Left ventricle myocardium superior (tissue), 1 donor: ENCODE measurements at regions not wholly inside any gene's neighbourhood (a gene's known extent, or its start where the extent isn't known, plus 50 kb on each side); places are given as distances from the start of the nearest gene placed in this dataset.
"Not testable (repeated sequence)": the region's sequence is repeated elsewhere in the genome, so short reads cannot be mapped to it uniquely, and the experiment has no call there.

Experiments
- ATAC-seq: fragments of 200-7000 bp; cut with Tn5 transposase; one replicate; pipeline ENCODE4 v1.9.1; 2020; ENCODE audit warnings: mild to moderate bottlenecking, moderate library complexity
- DNase-seq: peaks from one replicate; pipeline ENCODE4 v3.0.0-alpha.2; 2020
- intact Hi-C: fragments of 100-400 bp; cut with micrococcal nuclease; formaldehyde crosslinking; loops from one replicate; pipeline ENCODE4 v1.11.0; 2022
- donor health status: DM: no; HTN: yes; CAD: no; lungs with severe emphysema.

- intact Hi-C loops, result no loop called here
- no peak for ATAC-seq
- DNase-seq, result no peak
Measured at GRCh38 chr13:73336773-73337172, 278.0 kb downstream of the KLF5 start.

- intact Hi-C loops, result no loop called here
- DNase-seq (no peak), ATAC-seq (no peak)
Measured at GRCh38 chr13:73335944-73336343, 277.1 kb downstream of the KLF5 start.

GRCh38 chr13:73335210-73335609 is 276.4 kb downstream of the KLF5 start:
- no peak for ATAC-seq
- intact Hi-C loops, result no loop called here
- no peak for DNase-seq

- ATAC-seq (no peak), DNase-seq (no peak)
- intact Hi-C loops, result no loop called here
Measured at GRCh38 chr13:73334445-73334844, 275.6 kb downstream of the KLF5 start.

GRCh38 chr13:73331556-73331955 is 272.8 kb downstream of the KLF5 start:
- ATAC-seq (no peak), DNase-seq (no peak)
- intact Hi-C loops, result no loop called here

GRCh38 chr13:73329355-73329754 is 270.6 kb downstream of the KLF5 start:
- no peak for ATAC-seq

GRCh38 chr13:73327579-73327978 is 268.8 kb downstream of the KLF5 start:
- ATAC-seq (no peak), DNase-seq (no peak)
- intact Hi-C loops, result no loop called here

More at GRCh38 chr13:73329355-73329754, 270.6 kb downstream of the KLF5 start:
- no peak for DNase-seq
- intact Hi-C loops, result no loop called here

GRCh38 chr13:73325723-73326558 is 267.1 kb downstream of the KLF5 start:
- intact Hi-C loops, result no loop called here
- no peak for DNase-seq
- no peak for ATAC-seq

- intact Hi-C loops, result no loop called here
- no peak for DNase-seq
- ATAC-seq, result no peak
Measured at GRCh38 chr13:73324842-73325722, 266.3 kb downstream of the KLF5 start.

- no peak for DNase-seq
Measured at GRCh38 chr13:73323615-73324014, 264.8 kb downstream of the KLF5 start.

GRCh38 chr13:73321043-73321442 is 262.2 kb downstream of the KLF5 start:
- intact Hi-C loops, result no loop called here
- no peak for DNase-seq
- no peak for ATAC-seq

More at GRCh38 chr13:73323615-73324014, 264.8 kb downstream of the KLF5 start:
- intact Hi-C loops, result no loop called here
- ATAC-seq, result no peak

GRCh38 chr13:73317140-73317539 is 258.3 kb downstream of the KLF5 start:
- intact Hi-C loops, result no loop called here
- ATAC-seq (no peak), DNase-seq (no peak)

- ATAC-seq, result no peak
- no peak for DNase-seq
Measured at GRCh38 chr13:73310366-73310765, 251.6 kb downstream of the KLF5 start.

GRCh38 chr13:73307481-73307880 is 248.7 kb downstream of the KLF5 start:
- ATAC-seq (no peak), DNase-seq (no peak)
- intact Hi-C loops, result no loop called here

More at GRCh38 chr13:73310366-73310765, 251.6 kb downstream of the KLF5 start:
- intact Hi-C loops, result no loop called here

- ATAC-seq, result no peak
- intact Hi-C loops, result no loop called here
- no peak for DNase-seq
Measured at GRCh38 chr13:73306688-73307087, 247.9 kb downstream of the KLF5 start.

GRCh38 chr13:73304442-73304841 is 245.6 kb downstream of the KLF5 start:
- DNase-seq (no peak), ATAC-seq (no peak)
- intact Hi-C loops, result no loop called here

- DNase-seq (no peak), ATAC-seq (no peak)
- intact Hi-C loops, result no loop called here
Measured at GRCh38 chr13:73303851-73304250, 245.0 kb downstream of the KLF5 start.

- DNase-seq, intact Hi-C loops, ATAC-seq: not testable (repeated sequence)
Measured at GRCh38 chr13:73301622-73302021, 242.8 kb downstream of the KLF5 start.

GRCh38 chr13:73300718-73301425 is 242.1 kb downstream of the KLF5 start:
- DNase-seq (no peak), ATAC-seq (no peak)
- intact Hi-C loops, result no loop called here

- no peak for ATAC-seq
- no peak for DNase-seq
- intact Hi-C loops, result no loop called here
Measured at GRCh38 chr13:73299787-73300186, 241.0 kb downstream of the KLF5 start.
